Uterus (tissue), 2 donors: ENCODE measurements at regions not wholly inside any gene's neighbourhood (a gene's known extent, or its start where the extent isn't known, plus 50 kb on each side); places are given as distances from the start of the nearest gene placed in this dataset.

Experiments
- CTCF ChIP-seq, 4 experiments: fragments of 200-600 bp in 2 of 4; fragments of 450-650 bp in 2 of 4; sonication (generic) in 2 of 4; IDR thresholded peaks; one replicate each; pipeline ENCODE4 v1.5.1; 2016 to 2019; ENCODE audit warnings: antibody characterized with exemption in 4 of 4, mild to moderate bottlenecking in 2 of 4, moderate library complexity in 1 of 4
- POLR2A ChIP-seq, 2 donors: fragments of 450-650 bp; IDR thresholded peaks; one replicate each; pipeline ENCODE4 v1.6.1; 2016; ENCODE audit warnings: antibody characterized with exemption in 2 of 2, mild to moderate bottlenecking in 1 of 2, moderate library complexity in 1 of 2

- TF ChIP-seq POLR2A (IDR thresholded peaks at IDR 0.05) (no peak), CTCF (IDR thresholded peaks at IDR 0.05) (no peak)
Observed at GRCh38 chr1:95396557-95396956, 162.5 kb downstream of the RWDD3 start.
